ENCODE measurements at regions not wholly inside any gene's neighbourhood (a gene's known extent, or its start where the extent isn't known, plus 50 kb on each side); places are given as distances from the start of the nearest gene placed in this dataset.

- no peak for DNase-seq
Measured at GRCh38 chr1:163664671-163665335, 343.0 kb downstream of the NUF2 start.

GRCh38 chr1:163668472-163668871, 346.7 kb downstream of the NUF2 start:
- DNase-seq, result no peak

- no peak for DNase-seq
Measured at GRCh38 chr1:163670989-163671757, 349.4 kb downstream of the NUF2 start.

GRCh38 chr1:163672976-163673758, 351.4 kb downstream of the NUF2 start:
- DNase-seq, result no peak

GRCh38 chr1:163673759-163674151, 352.0 kb downstream of the NUF2 start:
- no peak for DNase-seq

GRCh38 chr1:163674236-163674635, 352.5 kb downstream of the NUF2 start:
- DNase-seq, result no peak

- no peak for DNase-seq
Measured at GRCh38 chr1:163684785-163685184, 363.0 kb downstream of the NUF2 start.

GRCh38 chr1:163692266-163692665, 370.5 kb downstream of the NUF2 start:
- DNase-seq, result no peak

- DNase-seq, result no peak
Measured at GRCh38 chr1:163697137-163697536, 375.4 kb downstream of the NUF2 start.

- no peak for DNase-seq
Measured at GRCh38 chr1:163701783-163702374, 380.1 kb downstream of the NUF2 start.

GRCh38 chr1:163703794-163704193, 382.0 kb downstream of the NUF2 start:
- DNase-seq, result no peak

GRCh38 chr1:163706915-163707314, 385.2 kb downstream of the NUF2 start:
- no peak for DNase-seq

GRCh38 chr1:163709636-163710035, 387.9 kb downstream of the NUF2 start:
- DNase-seq, result no peak

GRCh38 chr1:163712321-163712720, 390.6 kb downstream of the NUF2 start:
- no peak for DNase-seq

GRCh38 chr1:163720294-163720693, 398.5 kb downstream of the NUF2 start:
- DNase-seq, result no peak

- DNase-seq, result no peak
Measured at GRCh38 chr1:163725551-163725950, 403.8 kb downstream of the NUF2 start.

GRCh38 chr1:163730411-163730821, 408.7 kb downstream of the NUF2 start:
- DNase-seq, result no peak

- no peak for DNase-seq
Measured at GRCh38 chr1:163737261-163737660, 415.5 kb downstream of the NUF2 start.

- DNase-seq, result no peak
Measured at GRCh38 chr1:163744301-163744887, 422.6 kb downstream of the NUF2 start.

GRCh38 chr1:163745204-163745603, 423.4 kb downstream of the NUF2 start:
- DNase-seq, result no peak

GRCh38 chr1:163747261-163747660, 425.5 kb downstream of the NUF2 start:
- DNase-seq, result no peak

- DNase-seq, result no peak
Measured at GRCh38 chr1:163747855-163748254, 426.1 kb downstream of the NUF2 start.

Data from NCI-H1694 (cell line).